Jurkat, Clone E6-1 (cell line): ENCODE measurements at regions not wholly inside any gene's neighbourhood (a gene's known extent, or its start where the extent isn't known, plus 50 kb on each side); places are given as distances from the start of the nearest gene placed in this dataset.

ENCODE experiments used
- DNase-seq: peaks from one replicate; pipeline ENCODE4 v3.0.0-alpha.2; 2011; ENCODE audit warnings: low read depth, low spot score
- H3K4me3 ChIP-seq: 2 replicates; pipeline ENCODE4 v1.5.1; 2011; ENCODE audit warnings: mild to moderate bottlenecking, low read length, control low read depth, moderate library complexity

DNA sequence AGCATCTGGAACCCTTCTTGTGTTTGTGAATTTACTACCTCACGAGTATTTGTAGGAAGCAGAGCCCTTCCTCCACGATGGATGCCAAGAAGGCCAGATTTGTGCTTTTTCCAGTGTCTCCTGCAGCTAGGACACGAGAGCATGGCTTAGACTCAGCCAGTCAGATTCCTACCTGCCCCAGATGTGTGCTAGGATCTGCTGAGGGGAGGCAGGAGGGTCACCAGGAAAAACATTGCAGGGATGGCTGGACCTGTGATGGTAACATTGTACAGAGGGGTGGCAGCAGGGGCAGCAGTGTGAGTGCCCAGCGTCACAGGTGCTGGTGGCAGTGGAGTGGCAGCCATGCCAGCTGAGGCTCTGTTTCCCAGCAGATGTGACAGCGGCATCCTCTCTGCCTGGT, 285.3 kb downstream of the FAM43A start:
- no peak overlapping the region for H3K4me3 ChIP-seq

DNA sequence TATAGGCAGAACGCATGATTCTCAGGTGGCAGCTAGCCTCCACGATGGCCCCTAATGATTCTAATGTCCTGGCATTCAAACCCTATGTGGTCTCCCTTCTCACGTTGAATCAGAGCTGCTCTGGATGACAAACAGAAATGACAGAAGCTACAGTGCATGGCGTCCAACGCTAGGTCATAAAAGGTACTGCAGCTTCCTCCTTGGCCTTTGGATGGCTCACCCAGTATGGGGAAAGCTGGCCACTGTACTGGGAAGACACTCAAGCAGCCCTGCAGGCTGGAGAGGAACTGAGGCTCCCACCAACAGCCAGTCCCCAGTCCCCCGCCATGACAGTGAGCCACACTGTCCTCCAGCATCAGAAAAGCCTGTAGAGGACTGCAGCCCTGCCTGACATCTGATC, 286.3 kb downstream of the FAM43A start:
- no peak overlapping the region for H3K4me3 ChIP-seq
- no peak for DNase-seq

More for the DNA sequence above, 285.3 kb downstream of the FAM43A start:
- no peak for DNase-seq

DNA sequence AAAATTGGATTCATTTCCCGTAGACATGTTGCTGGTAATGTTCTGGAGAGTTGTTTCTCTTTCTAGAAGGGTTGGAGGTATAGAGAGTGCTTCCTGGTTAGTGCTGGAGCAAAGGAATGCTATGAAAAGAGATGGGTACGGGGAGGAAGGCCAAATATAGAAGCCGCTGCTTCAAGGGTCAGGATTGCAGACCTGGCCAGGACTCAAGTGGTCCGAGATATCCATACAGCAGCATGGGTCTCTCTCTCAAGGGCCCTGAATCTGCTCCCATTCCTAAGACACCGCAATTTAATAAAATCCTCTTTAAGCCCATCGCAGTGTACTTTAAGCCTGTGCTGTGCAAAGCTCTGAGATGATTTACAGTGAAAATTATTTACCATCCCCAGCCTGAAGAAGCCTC, 287.0 kb downstream of the FAM43A start:
- no peak for DNase-seq
- H3K4me3 ChIP-seq = no peak overlapping the region

DNA sequence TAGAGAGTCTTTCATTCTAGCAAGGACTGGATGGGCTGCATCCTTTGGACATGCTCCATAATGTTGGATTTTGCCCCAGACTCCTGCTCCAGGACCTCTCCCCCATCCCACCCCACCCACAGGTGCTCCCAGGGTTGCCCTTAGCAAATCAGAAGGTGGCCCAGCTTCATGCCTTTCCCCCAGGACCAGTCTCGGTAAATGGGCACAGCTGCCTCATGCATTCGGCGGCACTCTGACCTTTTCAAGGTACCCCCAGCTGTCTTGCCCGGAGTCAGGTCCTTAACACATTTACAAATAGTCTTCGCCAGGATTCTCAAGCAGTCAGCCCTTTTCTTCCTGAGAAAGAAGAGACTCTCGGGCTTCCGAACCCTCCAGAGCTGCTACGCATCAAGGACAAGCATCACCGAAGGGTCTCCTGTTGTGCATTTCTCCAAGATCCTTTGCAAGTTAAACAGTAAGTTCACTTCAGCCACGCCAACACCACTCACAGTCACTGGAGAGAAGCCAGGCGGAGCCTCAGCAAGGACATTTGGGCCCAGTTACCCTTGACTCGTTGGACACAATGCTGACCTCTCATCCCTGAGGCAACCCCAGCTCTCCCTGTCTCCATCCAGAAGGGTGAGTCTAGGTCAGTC, 287.8 kb downstream of the FAM43A start:
- no peak for DNase-seq
- no peak overlapping the region for H3K4me3 ChIP-seq

DNA sequence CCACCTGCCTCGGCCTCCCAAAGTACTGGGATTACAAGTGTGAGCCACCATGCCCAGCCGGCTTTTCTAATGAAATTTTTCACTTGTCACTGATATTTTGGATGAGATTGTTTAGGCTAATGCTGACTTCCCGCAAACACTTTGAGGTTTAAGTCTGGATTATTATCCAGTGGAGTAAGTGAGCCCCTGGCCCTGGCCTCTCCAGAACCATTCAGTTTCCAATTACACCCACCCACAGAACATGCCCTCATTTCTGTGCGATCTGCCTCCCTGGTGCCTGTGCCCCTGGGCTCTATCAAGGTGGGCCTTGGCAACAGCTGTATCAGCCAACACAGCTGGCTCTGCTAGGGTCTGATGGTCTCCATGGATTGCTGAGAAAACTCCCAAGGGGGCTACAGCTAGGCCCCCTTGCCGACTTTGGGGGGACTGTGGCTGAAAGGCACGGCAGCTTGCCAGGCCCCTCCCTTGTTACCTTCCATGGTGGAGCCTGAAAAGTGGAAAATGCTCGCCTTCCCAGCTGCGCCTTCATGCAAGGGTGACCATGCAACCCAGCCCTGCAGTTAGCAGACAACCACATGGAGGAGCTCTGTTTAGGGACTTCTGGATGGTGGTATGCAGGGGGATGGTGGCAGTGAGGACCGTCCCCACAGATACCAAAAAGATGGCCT, 288.9 kb downstream of the FAM43A start:
- DNase-seq = no peak
- no peak overlapping the region for H3K4me3 ChIP-seq

DNA sequence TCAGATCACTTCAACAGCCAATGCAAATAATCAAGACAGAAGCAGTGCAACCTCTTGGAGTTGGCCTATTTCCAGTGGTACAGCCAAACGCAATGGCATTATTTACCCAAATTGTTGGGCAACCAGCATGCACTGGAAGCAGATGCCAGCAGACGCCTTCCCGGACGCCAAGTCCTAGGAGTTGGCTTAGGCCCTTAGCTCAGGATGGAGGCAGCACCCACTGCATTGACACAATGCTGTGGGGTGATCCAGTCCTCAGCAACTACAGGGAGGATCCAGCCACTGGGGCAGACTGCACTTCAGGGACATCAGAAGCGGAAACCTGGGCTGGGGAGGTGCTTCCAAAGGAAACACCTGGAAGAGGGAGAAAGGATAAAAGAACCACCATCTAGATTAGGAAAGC, 290.4 kb downstream of the FAM43A start:
- H3K4me3 ChIP-seq = no peak overlapping the region
- DNase-seq = no peak

DNA sequence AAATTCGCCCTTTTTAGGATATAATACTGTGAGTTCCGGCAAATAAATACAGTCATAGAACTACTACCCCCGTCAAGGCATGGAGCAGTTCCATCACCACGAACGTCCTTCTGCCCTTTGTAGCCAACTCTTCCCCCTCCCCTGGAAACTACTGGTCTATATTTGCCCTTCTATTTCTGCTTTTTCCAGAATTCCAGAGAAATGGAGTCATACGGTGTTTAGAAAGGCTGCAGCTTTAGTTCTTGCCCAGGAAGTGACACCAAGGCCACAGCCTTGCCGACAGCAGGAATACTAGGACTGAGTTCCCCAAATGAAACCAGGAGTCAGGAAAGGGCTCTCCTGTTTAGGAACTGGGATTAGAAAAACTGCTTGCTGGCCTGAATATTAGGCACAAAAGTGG, 291.2 kb downstream of the FAM43A start:
- H3K4me3 ChIP-seq = no peak overlapping the region

DNA sequence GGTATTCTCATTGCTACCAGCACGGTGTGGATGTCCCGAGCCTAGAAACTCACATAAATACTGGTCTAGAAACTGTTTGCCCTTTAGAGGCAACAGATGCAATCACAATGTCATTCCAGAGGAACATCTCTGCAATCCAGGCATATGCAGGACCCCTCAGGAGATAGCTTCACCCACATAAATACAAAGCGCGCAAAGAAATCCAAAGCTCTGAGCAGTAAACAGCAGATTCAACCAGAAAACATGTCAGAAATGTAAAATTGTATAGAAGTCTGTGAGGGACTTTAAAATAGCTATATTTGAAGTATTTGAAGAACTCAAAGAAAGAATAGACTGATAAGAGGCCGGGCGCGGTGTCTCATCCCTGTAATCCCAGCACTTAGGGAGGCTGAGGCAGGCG, 291.7 kb downstream of the FAM43A start:
- no peak overlapping the region for H3K4me3 ChIP-seq

More for the DNA sequence above, 291.2 kb downstream of the FAM43A start:
- no peak for DNase-seq

DNA sequence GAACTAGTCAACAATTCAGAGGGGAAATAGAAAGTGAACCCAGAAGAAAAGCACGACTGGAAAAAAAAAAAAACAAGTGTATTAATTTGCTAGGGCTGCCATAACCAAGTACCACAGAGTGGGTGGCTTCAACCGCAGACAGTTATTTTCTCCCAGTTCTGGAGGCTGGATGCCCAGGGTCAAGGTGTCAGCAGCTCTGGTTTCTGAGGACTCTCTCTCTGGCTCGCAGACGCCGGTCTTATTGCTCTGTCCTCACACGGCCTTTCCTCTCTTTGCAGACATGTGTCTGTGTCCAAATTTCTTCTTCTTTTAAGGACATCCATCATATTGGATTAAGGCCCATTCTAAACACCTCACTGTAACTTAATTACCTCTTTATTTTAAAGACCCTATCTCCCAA, 291.8 kb downstream of the XXYLT1 start:
- no peak for DNase-seq
- H3K4me3 ChIP-seq = no peak overlapping the region

More for the DNA sequence above, 291.7 kb downstream of the FAM43A start:
- DNase-seq = no peak

DNA sequence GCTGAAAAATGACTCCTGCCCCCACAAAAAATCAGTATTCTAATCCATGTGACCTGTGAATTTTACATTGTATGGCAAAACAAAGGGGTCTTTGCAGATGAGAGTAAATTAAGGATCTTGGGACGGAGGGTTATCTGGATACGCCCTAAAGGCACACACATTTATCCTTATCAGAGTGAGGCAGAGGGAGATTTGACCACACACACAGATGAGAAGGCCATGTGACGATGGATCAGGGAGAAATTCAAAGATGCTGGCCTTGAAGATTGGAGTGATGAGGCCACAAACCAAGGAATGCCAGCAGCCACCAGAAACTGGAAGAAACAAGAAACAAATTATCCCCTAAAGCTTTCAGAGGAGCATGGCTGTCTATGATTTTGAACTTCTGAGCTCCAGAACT, 288.5 kb downstream of the XXYLT1 start:
- no peak for DNase-seq
- H3K4me3 ChIP-seq = no peak overlapping the region

DNA sequence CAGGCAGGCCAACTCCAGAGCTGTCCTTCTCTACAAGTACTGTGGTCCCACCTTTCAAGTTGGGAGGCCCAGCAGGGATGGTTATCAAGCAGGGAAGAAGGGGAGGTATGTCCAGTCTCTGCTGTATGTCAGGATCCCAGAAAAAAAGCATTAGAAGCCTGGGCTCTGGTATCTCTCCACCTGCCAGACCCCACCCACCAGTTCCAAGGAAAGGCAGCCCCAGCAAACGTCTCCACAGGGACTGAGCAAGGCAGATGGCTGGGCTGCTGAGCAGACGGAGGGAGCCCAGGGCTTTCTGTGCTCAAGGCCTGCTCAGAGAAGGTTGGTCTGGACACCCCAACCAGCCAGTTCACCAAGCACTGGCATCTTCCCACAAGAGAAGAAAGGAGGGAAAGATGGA, 287.8 kb downstream of the XXYLT1 start:
- no peak overlapping the region for H3K4me3 ChIP-seq
- DNase-seq = no peak

DNA sequence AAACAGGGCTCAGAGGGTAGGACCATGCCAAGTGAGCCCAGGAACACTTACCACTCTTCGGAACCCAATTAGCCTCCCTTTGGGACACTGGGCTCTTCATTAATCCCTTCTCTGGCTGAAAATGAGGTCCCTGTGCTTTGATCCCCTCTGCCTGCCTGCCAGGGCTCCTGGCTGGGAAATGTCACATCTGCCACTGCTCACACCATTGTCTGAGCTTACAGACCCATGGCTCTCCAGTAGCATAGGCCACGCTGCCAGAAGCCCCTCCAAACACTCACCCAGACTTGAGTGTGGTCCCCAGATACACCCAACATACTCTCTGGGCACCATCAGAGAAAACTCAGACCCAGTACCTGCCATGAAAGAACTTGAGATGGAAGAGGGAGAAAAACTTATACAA, 287.3 kb downstream of the XXYLT1 start:
- DNase-seq = no peak
- no peak overlapping the region for H3K4me3 ChIP-seq

DNA sequence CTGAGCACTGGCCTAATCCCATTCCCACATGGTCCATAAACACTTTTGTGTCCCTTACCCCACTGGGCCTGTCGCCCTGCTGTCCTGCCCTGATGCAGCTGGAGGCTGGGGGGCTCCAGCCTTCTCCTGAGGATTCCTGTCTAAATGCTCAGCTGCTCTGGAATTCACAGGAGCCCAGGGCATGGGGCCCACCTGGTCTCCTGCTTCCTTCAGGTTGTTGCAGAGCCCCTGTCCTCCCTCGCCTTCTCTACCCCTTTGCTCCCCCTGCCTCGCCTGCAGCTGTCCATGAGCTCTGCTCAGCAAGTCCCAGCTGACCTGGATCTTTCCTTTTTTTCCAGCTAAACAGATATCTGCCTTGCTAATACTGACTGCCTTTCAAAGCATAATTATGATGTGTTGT, 286.9 kb downstream of the XXYLT1 start:
- H3K4me3 ChIP-seq = no peak overlapping the region
- no peak for DNase-seq

DNA sequence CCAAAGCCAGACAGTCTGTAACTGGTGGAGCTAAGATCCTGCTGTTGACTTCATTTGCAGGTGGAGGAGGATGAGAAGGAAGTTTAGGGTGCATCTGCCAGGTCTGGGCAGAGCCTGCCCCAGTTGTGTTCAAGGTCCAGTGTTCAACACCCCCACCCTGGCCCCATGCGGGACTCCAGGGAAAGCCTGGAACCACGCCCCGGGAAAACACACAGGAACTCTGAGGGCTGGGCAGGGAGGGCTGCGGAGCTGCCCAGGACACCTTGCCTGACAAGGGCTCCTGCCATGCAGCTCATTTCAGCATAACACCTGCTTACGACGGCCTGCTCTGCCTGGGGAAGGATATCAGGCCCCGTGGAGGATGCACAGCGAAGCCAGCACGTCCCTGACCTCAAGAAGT, 286.3 kb downstream of the XXYLT1 start:
- no peak for DNase-seq
- no peak overlapping the region for H3K4me3 ChIP-seq

DNA sequence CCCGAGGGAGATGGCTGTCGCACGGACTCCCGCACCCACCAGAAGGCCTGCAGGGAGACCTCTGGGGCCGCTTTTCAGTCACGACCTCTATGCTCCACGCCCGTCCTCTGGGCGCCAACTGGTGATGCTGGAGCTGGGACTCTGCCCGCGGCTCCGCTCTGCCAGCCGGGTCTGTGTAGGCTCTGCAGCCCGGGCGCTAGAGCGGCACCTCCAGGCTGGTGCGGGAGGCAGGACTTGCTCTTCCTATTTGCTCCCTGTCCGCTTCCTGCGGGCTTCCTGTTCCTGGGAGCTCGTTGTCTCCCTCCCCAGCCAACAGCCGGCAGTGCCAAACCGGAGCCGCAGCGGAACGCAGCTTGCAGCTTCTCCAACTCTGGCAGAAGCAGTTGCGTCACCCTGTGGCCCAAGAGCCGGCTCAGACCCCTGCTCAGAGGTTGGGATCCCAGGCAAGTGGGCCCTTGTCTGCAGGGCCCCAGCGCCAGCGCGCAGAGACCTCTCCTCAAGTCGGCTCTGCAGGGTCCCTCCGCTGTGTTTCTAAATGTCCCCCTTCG, 285.9 kb downstream of the XXYLT1 start:
- no peak for DNase-seq
- H3K4me3 ChIP-seq = no peak overlapping the region

DNA sequence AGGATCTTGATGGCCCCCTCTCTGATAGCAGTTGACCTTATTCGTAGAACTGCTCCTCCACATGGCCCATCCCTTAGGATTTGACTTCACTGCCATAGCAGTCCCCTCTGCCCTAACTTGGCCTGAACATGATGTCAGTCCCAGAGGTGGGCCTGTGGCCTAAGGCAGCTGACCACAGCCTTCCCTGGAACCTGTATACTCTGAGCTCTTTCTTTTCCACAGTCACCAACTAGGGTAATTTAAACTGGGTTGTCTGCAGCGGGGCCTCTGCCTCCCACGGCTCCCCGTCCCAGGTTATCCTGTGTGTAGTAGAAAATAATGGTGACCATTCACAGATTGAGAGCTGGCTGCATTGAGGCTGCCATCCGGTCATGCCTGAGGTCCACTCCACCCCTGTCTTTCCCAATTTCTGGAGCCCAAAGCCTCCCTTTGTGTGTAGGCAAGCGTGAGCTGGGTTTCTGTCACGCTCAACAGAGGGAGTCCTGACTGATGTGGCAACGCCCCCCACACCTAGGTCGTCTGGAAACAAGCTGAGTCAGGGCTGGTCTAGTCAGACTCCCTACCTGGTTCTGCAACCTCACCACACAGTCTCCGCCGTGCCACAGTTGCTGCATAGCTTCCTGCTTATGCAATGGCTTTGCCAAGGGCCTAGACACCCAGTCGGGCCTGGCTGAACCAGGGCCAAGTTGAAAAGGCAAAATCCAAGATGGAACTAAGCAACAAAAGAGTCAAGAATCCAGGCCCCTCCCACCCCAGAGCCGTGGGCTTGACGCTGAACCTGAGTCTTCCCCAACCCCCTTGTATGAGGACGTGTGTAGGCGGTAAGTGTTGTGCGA, 284.5 kb downstream of the XXYLT1 start:
- no peak for DNase-seq
- no peak overlapping the region for H3K4me3 ChIP-seq

DNA sequence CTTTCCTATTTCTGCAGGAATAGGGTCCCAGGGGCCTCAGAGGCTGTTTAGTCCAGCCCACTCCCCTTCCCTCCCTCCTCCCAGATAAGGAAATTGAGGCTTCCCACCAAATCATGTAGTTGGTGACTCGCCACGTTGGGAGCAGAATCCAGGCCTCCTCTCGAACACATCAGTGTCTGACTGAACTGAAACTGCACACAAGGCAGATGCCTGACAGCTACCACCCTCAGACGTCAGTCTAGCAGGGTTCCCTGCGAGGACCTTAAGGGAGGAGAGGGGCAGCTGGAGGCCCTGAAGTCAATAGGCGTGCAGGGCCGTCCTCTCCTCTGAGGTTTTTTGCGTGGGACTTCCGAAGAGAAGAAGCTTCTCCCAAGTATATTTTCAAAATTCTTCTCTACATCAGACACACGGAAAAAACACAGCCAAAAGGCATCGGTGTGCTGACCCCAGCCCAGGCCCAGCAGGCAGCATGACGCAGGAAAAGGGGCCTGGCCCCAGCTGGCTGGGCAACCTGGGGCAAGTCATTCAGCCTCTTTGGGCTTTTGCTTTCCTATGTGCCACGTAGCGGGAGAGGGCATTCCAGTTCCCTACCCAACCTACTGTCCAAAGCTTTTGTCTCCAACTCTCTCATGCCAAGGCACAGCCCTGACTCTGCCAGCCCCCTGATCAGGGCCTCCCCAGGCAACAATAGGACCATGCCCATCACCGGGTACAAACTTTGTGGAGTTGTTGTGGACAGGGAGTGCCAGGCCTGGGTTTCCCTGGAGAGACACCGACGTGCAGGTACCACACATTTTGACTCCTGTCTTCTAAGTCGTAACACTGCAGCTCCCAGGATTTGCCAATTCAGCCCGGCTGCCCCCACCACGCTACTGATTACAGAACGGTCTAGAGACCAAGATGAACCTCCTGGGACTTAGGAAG, 283.1 kb downstream of the XXYLT1 start:
- no peak overlapping the region for H3K4me3 ChIP-seq
- DNase-seq = no peak

DNA sequence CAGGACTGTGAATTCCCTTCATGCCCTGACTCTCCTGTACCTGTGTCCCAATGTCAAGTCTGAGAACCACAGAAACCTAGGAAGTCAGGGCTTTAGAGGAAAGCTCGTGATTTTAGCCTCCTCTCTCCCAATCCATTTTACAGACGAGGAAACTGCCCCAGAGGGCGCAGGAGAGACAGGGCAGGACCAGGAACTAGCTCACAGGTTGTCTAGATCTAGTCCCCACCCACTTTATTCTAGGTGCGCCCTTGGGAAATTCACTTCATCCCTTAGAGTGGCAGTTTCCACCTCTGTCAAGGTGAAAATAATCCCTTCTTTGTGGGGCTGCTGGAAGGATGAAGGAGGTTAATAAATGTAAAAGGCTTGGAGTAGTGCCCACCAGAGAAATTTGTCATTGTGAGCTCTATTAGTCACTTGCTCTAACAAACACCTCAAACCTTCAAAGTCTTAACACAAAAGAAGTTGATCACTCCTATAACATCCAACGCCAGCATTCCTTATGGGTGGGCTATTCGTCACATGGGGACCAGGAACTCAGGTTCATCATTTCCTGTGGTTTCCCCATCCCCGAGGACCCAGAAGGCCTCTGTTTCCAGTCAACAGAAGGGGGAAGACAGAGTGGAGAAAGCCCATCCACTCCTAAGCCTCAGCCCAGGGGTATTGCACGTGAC, 282.3 kb downstream of the XXYLT1 start:
- no peak for DNase-seq
- H3K4me3 ChIP-seq = no peak overlapping the region

DNA sequence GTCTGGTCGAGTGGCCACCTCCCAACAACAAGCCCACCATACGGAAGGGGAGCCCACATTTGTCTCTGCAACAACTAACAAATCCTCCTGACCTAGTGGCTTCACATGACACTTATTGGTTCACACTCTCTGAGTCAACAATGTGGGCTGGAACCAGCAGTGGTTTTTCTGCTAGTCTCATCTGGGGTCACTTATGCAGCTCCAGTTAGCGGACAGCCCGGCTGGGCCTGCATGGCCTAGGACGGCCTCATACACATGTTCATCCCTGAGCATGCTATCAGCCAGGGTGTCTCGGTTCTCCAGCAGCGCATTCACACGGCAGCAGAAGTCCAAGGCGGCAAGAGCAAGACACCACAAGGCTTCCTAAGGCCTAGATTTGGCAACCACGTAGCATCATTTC, 281.7 kb downstream of the XXYLT1 start:
- no peak overlapping the region for H3K4me3 ChIP-seq
- no peak for DNase-seq
